A673 (cell line): ENCODE measurements at regions not wholly inside any gene's neighbourhood (a gene's known extent, or its start where the extent isn't known, plus 50 kb on each side); places are given as distances from the start of the nearest gene placed in this dataset.

ENCODE experiments used
- BruUV-seq: library from RNA; stranded (reverse); fragments of 400-500 nt; replicated peaks from 2 replicates; lab custom pipeline; 2021; lab: Mats Ljungman, UMichigan
- CTCF ChIA-PET: fragments of 300-600 bp; sonication (Branson Sonifier 250); formaldehyde crosslinking; loops from one replicate; lab custom pipeline; 2022; ENCODE audit warnings: antibody characterized with exemption; lab: Charles Lee
- POLR2A ChIA-PET: fragments of 300-600 bp; sonication (Branson Sonifier 250); formaldehyde crosslinking; loops from one replicate; lab custom pipeline; 2022; ENCODE audit warnings: antibody characterized with exemption; ENCODE audit not compliant: low non-redundant PET; lab: Charles Lee
- DNase-seq: peaks from one replicate; pipeline ENCODE4 v3.0.0-alpha.2; 2015; ENCODE audit warnings: low spot score
- H3K27ac ChIP-seq: fragments of 200-600 bp; sonication (generic); 2 replicates; pipeline ENCODE4 v1.5.1; 2016; ENCODE audit warnings: mixed run types, low read depth, mild to moderate bottlenecking, mixed read lengths, antibody characterized with exemption, low read length; ENCODE audit not compliant: poor library complexity, severe bottlenecking
- H3K27me3 ChIP-seq: fragments of 200-600 bp; sonication (generic); replicated peaks from 2 replicates; pipeline ENCODE4 v1.6.1; 2017; ENCODE audit warnings: mixed run types, low read depth, mild to moderate bottlenecking, mixed read lengths, antibody characterized with exemption, low read length; ENCODE audit not compliant: insufficient read depth, poor library complexity
- H3K36me3 ChIP-seq: fragments of 200-600 bp; sonication (generic); 2 replicates; pipeline ENCODE4 v1.6.1; 2016; ENCODE audit warnings: mixed run types, mild to moderate bottlenecking, mixed read lengths, antibody characterized with exemption, low read length; ENCODE audit not compliant: insufficient read depth, poor library complexity, severe bottlenecking
- H3K4me1 ChIP-seq: fragments of 200-600 bp; sonication (generic); 2 replicates; pipeline ENCODE4 v1.6.1; 2017; ENCODE audit warnings: mixed run types, mild to moderate bottlenecking, mixed read lengths, antibody characterized with exemption, low read length; ENCODE audit not compliant: insufficient read depth, poor library complexity, severe bottlenecking
- H3K4me3 ChIP-seq: fragments of 200-600 bp; sonication (generic); 2 replicates; pipeline ENCODE4 v1.5.1; 2016; ENCODE audit warnings: low read depth, mixed run types, mild to moderate bottlenecking, mixed read lengths, low read length; ENCODE audit not compliant: poor library complexity, severe bottlenecking
- H3K9me3 ChIP-seq: fragments of 200-600 bp; sonication (generic); 2 replicates; pipeline ENCODE4 v1.6.1; 2016; ENCODE audit warnings: mixed run types, low read depth, mild to moderate bottlenecking, mixed read lengths, antibody characterized with exemption, low read length; ENCODE audit not compliant: poor library complexity, severe bottlenecking
- EZH2 ChIP-seq: fragments of 200-600 bp; sonication (generic); IDR thresholded peaks from 2 replicates; pipeline ENCODE4 v1.6.1; 2017; ENCODE audit warnings: borderline replicate concordance, low read depth, mild to moderate bottlenecking, mixed read lengths, antibody characterized with exemption, low read length; ENCODE audit not compliant: poor library complexity, severe bottlenecking
- intact Hi-C: fragments of 100-400 bp; cut with micrococcal nuclease; formaldehyde crosslinking; loops from one replicate; pipeline ENCODE4 v1.10.0; 2022; ENCODE audit not compliant: unreplicated experiment
- TF ChIP-seq, protein P1 (sequence below): fragments of 300-800, 200-600 bp; sonication (generic); conservative IDR thresholded peaks from 2 replicates; pipeline ENCODE4 v1.5.1; 2017; ENCODE audit warnings: low read depth, mild to moderate bottlenecking, antibody characterized with exemption, low read length, moderate library complexity, mixed read lengths

DNA sequence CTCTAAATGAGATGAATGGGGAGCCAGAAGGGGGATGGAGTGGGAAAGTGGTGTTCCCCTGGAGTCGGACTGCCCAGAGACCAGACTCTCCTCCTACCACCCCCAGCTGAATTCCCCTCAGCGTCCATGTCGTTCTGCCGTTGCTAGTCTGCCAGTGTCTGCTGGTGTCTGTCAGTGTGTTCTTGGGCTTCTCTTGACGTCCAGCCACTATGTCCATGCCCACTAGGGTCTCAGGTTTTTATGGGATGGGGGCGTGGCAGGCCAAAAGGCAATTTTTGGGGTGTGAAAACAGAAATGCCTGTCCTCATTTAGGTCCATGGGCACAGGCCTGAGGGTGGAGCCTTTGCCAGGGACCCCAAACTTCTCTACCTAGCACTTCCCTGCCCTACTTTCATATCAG is 589.6 kb downstream of the IGSF11 start:
- BruUV-seq: no TSS peak
- Histone ChIP-seq H3K9me3 (no peaks in the 10 kb centered on the region), H3K4me3 (no peak overlapping the region), H3K36me3 (no peaks in the 10 kb centered on the region), H3K27me3 (no peaks in the 10 kb centered on the region), H3K4me1 (no peaks in the 10 kb centered on the region), H3K27ac (no peak overlapping the region)
- no peak for DNase-seq
- TF ChIP-seq, protein P1, sequence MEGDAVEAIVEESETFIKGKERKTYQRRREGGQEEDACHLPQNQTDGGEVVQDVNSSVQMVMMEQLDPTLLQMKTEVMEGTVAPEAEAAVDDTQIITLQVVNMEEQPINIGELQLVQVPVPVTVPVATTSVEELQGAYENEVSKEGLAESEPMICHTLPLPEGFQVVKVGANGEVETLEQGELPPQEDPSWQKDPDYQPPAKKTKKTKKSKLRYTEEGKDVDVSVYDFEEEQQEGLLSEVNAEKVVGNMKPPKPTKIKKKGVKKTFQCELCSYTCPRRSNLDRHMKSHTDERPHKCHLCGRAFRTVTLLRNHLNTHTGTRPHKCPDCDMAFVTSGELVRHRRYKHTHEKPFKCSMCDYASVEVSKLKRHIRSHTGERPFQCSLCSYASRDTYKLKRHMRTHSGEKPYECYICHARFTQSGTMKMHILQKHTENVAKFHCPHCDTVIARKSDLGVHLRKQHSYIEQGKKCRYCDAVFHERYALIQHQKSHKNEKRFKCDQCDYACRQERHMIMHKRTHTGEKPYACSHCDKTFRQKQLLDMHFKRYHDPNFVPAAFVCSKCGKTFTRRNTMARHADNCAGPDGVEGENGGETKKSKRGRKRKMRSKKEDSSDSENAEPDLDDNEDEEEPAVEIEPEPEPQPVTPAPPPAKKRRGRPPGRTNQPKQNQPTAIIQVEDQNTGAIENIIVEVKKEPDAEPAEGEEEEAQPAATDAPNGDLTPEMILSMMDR: no peak
- no peak for TF ChIP-seq EZH2
- ChIA-PET POLR2A (no interaction called here), CTCF (no interaction called here)
- intact Hi-C loops: no loop called here

DNA sequence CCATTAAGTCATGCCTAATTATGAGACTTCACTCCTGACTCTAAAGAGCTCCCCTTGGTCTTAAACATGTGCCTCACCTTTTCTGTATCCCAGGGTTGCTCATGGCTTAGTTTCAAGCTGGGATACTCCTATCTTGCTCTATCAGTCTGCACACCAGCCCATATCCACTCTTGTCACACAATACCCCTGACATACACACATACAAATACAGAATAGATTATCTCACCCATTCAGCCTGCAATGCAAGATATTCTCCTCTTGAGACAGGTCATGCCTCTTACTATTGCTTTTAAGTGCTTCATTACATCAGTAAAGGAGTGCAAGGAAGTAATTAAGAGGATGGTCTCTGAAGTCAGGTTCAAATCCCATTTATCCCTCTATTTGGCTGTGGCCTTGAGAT is 587.3 kb downstream of the IGSF11 start:
- Histone ChIP-seq H3K4me3 (no peak overlapping the region), H3K27ac (no peak overlapping the region), H3K4me1 (no peaks in the 10 kb centered on the region), H3K9me3 (no peaks in the 10 kb centered on the region), H3K36me3 (no peaks in the 10 kb centered on the region), H3K27me3 (no peaks in the 10 kb centered on the region)
- BruUV-seq: no TSS peak
- no peak for TF ChIP-seq EZH2
- TF ChIP-seq, protein P1: no peak
- CTCF ChIA-PET: no interaction called here
- intact Hi-C loops: no loop called here
- POLR2A ChIA-PET: no interaction called here
- DNase-seq: no peak

DNA sequence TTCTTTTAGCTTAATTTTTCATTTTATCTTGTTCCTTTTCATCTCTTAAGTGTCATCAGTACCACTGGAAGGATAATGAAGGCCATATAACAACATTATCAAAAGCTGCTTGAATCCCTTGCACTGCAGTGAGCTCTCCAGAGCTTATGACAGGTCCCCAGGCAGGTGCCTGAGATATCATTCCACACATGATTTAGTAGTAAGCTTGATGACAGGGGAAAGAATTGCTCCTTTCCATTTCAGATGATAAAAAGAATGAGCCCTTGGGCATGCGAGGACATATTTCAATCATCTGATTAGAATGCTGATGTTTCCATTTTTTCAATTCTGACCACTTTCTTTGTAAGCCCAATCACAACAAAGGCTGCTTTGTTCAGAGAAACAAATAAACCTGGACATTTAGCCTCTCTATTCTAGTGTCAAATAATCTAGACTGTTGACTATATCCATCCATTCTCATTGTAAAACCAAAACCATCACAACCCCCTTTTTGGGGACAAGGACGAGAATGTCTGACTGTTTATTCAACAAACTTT is 567.8 kb downstream of the IGSF11 start:
- BruUV-seq: no TSS peak
- no peak overlapping the region for H3K27ac ChIP-seq
- no peaks in the 10 kb centered on the region for H3K36me3 ChIP-seq
- ChIA-PET POLR2A (no interaction called here), CTCF (no interaction called here)
- no peak overlapping the region for H3K4me3 ChIP-seq
- H3K27me3 ChIP-seq: no peaks in the 10 kb centered on the region
- TF ChIP-seq EZH2: no peak
- TF ChIP-seq, protein P1: no peak
- intact Hi-C loops: no loop called here
- H3K4me1 ChIP-seq: no peaks in the 10 kb centered on the region
- DNase-seq: no peak
- no peaks in the 10 kb centered on the region for H3K9me3 ChIP-seq
